ENCODE measurements at regions not wholly inside any gene's neighbourhood (a gene's known extent, or its start where the extent isn't known, plus 50 kb on each side); places are given as distances from the start of the nearest gene placed in this dataset.
"Not testable (repeated sequence)": the region's sequence is repeated elsewhere in the genome, so short reads cannot be mapped to it uniquely, and the experiment has no call there.

- no peak for DNase-seq
Measured at GRCh38 chr3:150148227-150148626, 177.5 kb upstream of the PFN2 start.

GRCh38 chr3:150147776-150148175 is 177.1 kb upstream of the PFN2 start:
- DNase-seq: no peak

GRCh38 chr3:150146991-150147761 is 176.5 kb upstream of the PFN2 start:
- DNase-seq: peak; percentile 26

- DNase-seq: no peak
Measured at GRCh38 chr3:150145659-150146058, 175.0 kb upstream of the PFN2 start.

- DNase-seq: no peak
Measured at GRCh38 chr3:150144191-150144708, 173.6 kb upstream of the PFN2 start.

GRCh38 chr3:150142936-150143335 is 172.2 kb upstream of the PFN2 start:
- no peak for DNase-seq

GRCh38 chr3:150141790-150142326 is 171.2 kb upstream of the PFN2 start:
- no peak for DNase-seq

GRCh38 chr3:150140614-150141321 is 170.1 kb upstream of the PFN2 start:
- no peak for DNase-seq

GRCh38 chr3:150138824-150139223 is 168.1 kb upstream of the PFN2 start:
- no peak for DNase-seq

- no peak for DNase-seq
Measured at GRCh38 chr3:150136242-150136641, 165.5 kb upstream of the PFN2 start.

GRCh38 chr3:150135287-150135721 is 164.6 kb upstream of the PFN2 start:
- no peak for DNase-seq

- DNase-seq: no peak
Measured at GRCh38 chr3:150133293-150133692, 162.6 kb upstream of the PFN2 start.

- DNase-seq: no peak
Measured at GRCh38 chr3:150132101-150132749, 161.5 kb upstream of the PFN2 start.

GRCh38 chr3:150131663-150132062 is 161.0 kb upstream of the PFN2 start:
- no peak for DNase-seq

GRCh38 chr3:150130404-150131100 is 159.9 kb upstream of the PFN2 start:
- DNase-seq: no peak

GRCh38 chr3:150129166-150129565 is 158.5 kb upstream of the PFN2 start:
- no peak for DNase-seq

GRCh38 chr3:150128126-150128525 is 157.4 kb upstream of the PFN2 start:
- no peak for DNase-seq

- no peak for DNase-seq
Measured at GRCh38 chr3:150127011-150127490, 156.4 kb upstream of the PFN2 start.

- no peak for DNase-seq
Measured at GRCh38 chr3:150124142-150124541, 153.4 kb upstream of the PFN2 start.

GRCh38 chr3:150123249-150123648 is 152.6 kb upstream of the PFN2 start:
- DNase-seq: not testable (repeated sequence)

- no peak for DNase-seq
Measured at GRCh38 chr3:150118219-150118618, 147.5 kb upstream of the PFN2 start.

- DNase-seq: no peak
Measured at GRCh38 chr3:150117076-150117475, 146.4 kb upstream of the PFN2 start.

- no peak for DNase-seq
Measured at GRCh38 chr3:150116196-150116595, 145.5 kb upstream of the PFN2 start.

All from NK-92 treated with Interleukin-12 subunit alpha and Interleukin-12 subunit beta, amount 100 ng/mL, for 24 hours (cell line).